GM15510 (cell line): ENCODE measurements at regions not wholly inside any gene's neighbourhood (a gene's known extent, or its start where the extent isn't known, plus 50 kb on each side); places are given as distances from the start of the nearest gene placed in this dataset.

Experiments
- POLR2A ChIP-seq: IDR thresholded peaks from 3 replicates; pipeline ENCODE4 v1.6.1; 2011; ENCODE audit warnings: borderline replicate concordance; ENCODE audit not compliant: insufficient read length; ENCODE audit errors: extremely low read depth

DNA sequence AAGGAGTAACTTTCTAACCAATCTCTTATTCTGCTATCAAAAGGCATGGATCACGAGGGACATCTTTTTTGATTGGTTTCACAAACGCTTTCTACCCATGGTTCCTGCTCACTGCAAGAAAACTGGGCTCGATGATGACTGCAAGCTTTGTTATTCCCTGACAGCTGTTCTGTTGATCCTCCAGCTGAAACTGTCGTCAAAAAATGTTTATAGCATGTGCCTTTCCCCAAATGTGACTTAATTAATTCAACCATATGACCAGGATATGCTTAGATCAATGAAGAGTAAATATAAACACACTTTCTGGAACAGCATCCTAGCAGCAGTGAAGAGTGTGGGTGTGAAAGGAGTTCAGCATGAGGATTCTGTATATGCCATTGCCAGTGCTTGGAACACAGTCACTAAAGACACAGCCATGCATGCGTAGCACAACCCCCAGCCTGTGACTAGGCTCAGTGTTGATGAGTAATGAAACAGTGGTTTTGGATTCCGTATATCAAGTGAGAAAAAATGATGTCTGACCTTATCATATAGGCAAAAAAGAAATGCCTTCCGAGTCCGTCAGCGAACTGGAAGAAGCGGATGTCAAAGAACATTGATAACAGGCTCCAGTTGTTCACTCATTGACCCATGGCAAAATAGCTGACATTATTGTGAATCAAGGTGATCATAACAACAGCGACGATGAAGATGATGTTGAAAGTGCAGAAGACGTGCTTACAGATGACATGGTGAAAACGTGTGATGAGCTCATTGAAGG is 347.4 kb downstream of the FGF9 start:
- TF ChIP-seq POLR2A = no peak

DNA sequence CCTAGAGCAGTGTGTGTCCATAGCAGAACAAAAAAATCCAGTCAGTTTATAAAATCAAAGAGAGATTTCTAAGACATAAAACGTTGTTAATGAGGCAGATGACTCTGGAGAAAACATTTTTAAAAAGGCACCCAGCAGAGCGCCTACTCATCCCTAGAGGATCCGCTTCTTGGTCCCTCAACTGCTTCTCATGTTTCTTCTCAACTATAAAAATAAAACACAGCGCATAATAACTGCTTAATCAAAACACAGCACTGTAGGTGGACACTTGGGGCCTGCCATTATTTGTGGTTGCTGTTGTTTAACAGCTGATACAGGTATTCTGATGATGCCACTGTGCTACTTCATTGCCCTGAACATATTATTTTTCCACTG is 347.9 kb downstream of the FGF9 start:
- no peak for TF ChIP-seq POLR2A

DNA sequence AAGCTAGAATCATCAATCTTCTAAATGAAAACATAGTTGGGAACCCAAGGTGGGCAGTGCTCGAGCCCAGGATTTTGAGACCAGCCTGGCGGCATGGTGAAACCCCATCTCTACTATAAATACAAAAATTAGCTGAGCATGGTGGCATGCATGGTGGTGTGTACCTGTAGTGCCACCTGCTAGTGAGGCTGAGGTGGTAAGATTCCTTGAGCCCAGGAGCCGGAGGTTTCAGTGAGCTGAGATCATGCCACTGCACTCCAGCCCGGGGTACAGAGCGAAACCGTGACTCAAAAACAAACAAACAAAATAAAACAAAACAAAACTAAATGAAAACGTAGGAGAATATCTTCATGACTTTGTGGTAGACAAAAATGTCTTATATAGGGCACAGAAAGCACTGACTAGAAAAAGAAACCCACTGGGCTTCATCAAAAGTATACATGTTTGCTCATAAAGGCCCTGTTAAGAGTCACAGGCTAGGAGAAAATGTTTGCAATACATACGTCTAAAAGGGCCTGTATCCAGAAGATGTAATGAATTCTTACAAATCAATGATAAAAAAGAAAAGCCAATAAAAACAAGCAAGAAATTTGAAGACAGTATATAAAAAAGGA is 353.6 kb downstream of the FGF9 start:
- no peak for TF ChIP-seq POLR2A

DNA sequence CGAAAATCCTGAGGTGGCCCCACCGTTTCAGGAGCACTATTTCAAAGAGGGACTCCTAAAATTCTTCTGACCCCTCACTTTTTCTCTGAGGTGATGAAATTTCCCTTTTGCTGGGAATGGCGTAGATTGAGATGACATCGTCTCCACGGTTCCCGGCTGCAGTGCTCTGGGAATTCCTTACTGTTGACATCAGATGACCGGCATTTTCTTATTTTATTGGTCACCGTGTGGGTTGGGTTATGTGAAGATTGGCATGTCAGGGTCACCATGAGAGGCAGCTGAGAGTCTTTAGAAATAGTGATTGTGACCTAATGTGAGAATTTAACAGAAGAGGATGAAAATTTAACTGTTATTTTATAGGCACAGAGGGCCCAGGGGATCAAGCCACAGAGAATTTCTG is 356.7 kb downstream of the FGF9 start:
- TF ChIP-seq POLR2A = no peak

DNA sequence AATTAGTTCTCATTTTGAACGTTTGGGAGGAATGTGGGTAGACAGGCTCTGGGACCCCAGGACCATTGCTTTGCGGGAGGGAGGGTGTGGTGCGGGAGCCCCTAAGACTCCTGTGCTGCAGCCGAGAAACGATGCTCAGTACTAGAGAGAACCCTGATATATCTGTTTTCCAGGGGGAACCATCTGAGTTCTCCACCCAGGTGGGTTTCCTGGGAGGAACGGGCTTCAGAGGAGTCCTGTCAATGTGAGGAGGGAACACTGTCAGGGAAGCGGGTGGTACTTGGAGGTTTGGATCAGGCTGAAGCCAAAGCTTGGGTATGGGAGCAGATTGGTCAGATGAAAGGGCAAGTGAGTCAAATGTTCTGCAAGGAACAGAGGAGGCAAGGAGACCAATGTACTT is 358.0 kb downstream of the FGF9 start:
- TF ChIP-seq POLR2A = no peak

DNA sequence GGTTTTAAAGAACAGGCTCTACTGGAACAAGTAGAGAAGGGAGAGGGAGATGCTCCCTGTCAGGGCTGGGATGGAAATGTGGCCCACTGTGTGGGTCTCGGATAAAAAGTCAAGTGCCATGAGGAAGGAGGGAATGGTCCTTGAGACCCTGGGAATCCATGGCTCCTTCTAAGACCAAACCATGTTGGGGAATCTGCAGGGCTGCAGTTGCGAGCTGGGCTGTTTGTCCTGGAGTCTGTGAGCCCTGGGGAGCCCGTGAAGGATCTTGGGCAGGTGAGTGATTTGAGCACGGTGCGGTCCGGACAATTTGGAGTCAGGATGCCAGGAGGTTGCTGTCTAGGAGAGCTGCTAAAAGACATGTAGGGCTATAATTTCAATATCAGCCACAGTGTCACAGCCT is 359.4 kb downstream of the FGF9 start:
- no peak for TF ChIP-seq POLR2A

DNA sequence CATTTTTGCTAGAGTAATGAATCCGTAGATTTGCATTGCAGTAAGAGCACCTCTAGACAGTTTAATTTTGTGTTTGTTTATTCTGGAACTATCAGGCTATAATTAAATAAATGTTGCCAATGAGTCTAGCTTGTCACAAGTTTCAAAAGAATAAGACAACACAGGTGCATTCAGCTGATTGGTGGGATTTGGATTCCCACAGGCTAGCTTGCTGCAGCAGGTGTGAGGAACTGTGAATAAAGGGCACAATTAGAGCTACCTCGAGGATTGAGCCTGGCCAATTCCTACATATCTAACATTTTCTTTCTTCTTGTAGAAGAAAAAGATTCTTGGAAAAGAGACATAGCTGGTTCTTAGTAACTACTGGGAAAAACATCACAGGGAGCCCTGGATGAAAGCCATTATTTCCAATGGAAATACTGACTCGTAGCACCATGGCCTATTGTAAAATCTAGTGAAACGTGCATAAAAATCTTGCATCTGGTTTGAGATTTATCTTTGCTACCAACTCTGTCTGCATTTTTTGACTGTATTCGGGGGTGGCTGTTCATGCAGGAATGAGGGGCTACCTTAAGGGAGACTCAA is 360.9 kb downstream of the FGF9 start:
- TF ChIP-seq POLR2A = no peak

DNA sequence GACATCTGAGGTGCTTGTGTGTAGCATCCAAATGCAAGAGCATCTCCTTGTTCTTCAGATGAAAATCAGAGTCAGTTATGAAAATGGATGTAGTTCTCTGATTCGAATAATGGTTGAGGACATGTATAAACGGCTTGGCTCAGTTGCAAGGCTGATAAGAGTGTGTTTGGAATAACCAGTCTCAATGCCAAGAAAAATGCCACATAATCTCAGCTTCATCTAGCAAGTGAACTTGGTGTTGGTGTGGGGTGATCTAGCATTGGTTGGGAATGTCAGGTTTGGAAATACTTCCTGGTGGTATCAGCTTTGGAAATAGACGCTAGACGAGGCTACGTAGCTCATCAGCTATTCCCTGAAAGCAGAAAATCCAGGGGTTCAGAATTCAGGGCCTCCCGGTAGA is 362.0 kb downstream of the FGF9 start:
- no peak for TF ChIP-seq POLR2A

GRCh38 chr13:22039961-22040360 is 369.1 kb downstream of the FGF9 start:
- no peak for TF ChIP-seq POLR2A

DNA sequence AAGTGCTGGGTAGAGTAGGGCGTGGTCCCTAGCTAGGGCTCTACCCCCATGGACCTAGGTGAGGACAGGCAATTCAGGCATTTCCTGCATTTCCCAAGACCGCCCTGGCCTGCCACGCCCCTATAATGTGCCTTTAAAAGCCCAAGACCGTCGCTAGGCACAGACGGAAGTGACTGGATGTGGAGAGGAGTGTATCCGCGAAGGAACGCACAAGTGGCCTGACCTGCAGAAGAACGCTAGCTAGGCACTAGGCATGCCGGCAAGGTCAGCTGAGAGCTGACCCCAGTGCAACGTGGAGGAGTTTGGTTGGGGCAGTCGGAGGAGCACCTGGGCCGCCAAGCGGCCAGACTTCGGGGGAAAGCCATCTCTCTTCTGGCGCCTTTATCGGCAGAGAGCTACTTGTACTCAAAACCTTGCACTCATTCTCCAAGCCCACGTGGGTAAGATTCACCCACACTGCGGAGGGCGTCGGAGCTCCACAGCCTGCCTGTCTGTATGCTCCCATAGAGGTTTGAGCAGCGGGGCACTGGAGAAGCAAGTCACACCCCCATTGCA is 370.0 kb downstream of the FGF9 start:
- TF ChIP-seq POLR2A = no peak

GRCh38 chr13:22041741-22042140 is 370.9 kb downstream of the FGF9 start:
- no peak for TF ChIP-seq POLR2A

GRCh38 chr13:22047082-22047784 is 376.4 kb downstream of the FGF9 start:
- TF ChIP-seq POLR2A = no peak

- TF ChIP-seq POLR2A = no peak
Observed at GRCh38 chr13:22047785-22048104, 376.9 kb downstream of the FGF9 start.

DNA sequence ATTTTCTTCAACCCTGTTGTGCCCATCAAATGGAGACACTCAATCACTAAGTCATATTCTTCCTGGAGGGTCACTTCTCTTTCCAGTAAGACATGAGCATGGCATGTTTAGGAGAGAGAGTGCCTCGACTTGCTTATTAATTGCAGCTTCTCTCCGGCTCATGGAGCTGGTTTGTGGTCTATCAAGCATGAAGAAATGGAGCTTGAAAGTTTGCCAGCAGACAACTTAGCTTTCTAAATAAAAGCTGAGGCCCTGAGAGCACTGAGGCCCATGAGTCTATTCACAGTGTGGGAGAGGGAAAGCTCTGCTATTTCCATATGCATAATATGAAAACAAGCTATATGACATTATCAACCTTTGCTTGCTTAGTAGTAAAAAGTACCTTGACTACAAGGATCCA is 378.5 kb downstream of the FGF9 start:
- TF ChIP-seq POLR2A = no peak

DNA sequence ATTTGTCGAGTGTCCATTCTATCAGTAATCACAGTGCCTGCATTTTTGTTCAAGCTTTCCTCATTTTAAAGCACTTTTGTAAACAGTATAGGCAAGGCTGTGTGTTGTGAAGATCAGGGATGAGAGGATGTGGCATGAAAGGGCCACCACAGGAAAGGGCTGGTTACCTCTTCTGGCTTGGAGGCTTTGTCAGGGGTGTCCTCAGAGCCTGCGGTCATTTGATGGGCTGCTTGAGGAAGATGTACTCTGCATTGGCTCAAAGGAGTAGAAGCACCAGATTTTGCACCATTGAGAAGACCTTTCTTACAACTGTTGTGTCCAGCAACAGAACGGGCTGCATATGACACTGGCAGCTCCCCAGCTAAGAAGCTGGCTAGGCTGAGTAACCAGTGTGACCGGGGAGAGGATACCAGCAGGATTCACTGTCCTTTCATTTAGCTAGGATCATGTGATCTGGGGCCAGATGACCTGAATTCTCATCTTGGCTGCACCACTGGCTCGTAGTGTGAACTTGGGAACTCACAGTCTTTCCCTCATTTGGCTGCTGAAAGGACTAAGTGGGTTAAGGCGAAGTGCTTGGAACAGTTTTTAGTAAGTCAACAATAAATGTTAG is 380.2 kb downstream of the FGF9 start:
- TF ChIP-seq POLR2A = no peak

DNA sequence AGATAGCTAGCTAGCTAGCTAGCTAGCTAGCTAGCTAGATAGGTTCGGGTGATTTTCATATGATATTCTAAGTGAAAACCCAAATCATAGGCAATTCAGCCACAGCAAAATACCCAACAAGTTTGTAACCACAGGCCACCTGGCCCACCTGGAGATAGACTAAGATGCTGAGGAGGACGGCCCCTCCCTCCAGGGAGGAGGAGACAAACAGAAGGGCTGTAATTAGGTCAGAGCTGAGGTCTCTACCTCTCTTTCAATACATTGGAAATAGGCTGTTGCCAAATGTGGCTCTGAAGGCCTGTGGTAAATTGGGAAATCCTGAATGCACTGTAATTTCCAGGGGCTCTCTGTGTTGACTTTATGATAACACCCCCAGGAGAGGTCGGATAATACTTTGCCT is 382.2 kb downstream of the FGF9 start:
- no peak for TF ChIP-seq POLR2A

DNA sequence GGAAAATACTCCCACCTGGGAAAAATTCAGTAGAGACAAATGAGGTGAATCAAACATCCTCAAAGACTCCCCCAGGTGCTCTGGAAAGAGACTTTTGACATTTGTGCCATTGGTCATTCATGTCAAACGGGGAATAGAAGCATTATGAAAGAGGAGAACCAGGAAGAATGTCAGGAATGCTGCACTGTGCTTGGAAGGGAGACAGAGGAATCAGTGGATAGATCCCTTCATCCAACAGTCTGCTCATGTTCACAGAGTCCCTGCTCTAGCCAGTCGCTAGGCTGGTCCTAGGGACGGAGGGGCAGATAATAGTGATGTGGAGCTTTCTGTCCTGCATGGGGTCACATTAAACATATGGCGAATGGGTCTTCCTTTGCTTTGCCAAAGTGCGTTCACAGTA is 384.4 kb downstream of the FGF9 start:
- no peak for TF ChIP-seq POLR2A
